ENCODE measurements at regions not wholly inside any gene's neighbourhood (a gene's known extent, or its start where the extent isn't known, plus 50 kb on each side); places are given as distances from the start of the nearest gene placed in this dataset.

- Histone ChIP-seq H3K36me3 (no peaks in the 10 kb centered on the region), H3K27ac (no peak overlapping the region), H3K27me3 (no peaks in the 10 kb centered on the region), H3K9me3 (peaks cover 0 to 49% (median 0%) of the 10 kb centered on the region in 4 donors), H3K4me1 (no peaks in the 10 kb centered on the region), H3K4me3 (no peak overlapping the region)
- 80 to 84% methylated on average over 9 of the region's 9 CpGs for WGBS, 2 donors
- DNase-seq (ENCODE audit: low spot score in 2 of 2): no peak
- TF ChIP-seq POLR2A (IDR thresholded peaks at IDR 0.05) (no peak), CTCF (IDR thresholded peaks at IDR 0.05) (no peak), EP300 (IDR thresholded peaks at IDR 0.05) (no peak)
Observed at GRCh38 chr19:56894626-56895025, 54.1 kb upstream of the PEG3 start.

GRCh38 chr19:56896095-56896494, 55.6 kb upstream of the PEG3 start:
- Histone ChIP-seq H3K27me3 (no peaks in the 10 kb centered on the region), H3K27ac (no peak overlapping the region), H3K4me3 (no peak overlapping the region), H3K9me3 (peaks cover 0 to 48% (median 0%) of the 10 kb centered on the region in 4 donors), H3K36me3 (no peaks in the 10 kb centered on the region), H3K4me1 (no peaks in the 10 kb centered on the region)
- 83 to 84% methylated on average over 3 of the region's 3 CpGs for WGBS, 2 donors
- DNase-seq (ENCODE audit: low spot score in 2 of 2): no peak
- TF ChIP-seq CTCF (IDR thresholded peaks at IDR 0.05): no peak
- no peak for TF ChIP-seq EP300 (IDR thresholded peaks at IDR 0.05)
- TF ChIP-seq POLR2A (IDR thresholded peaks at IDR 0.05): no peak

GRCh38 chr19:56899943-56900342, 59.4 kb upstream of the PEG3 start:
- no peak for DNase-seq (ENCODE audit: low spot score in 2 of 2)
- Histone ChIP-seq H3K27me3 (no peaks in the 10 kb centered on the region), H3K4me3 (no peak overlapping the region), H3K36me3 (no peaks in the 10 kb centered on the region), H3K9me3 (peaks cover 0 to 52% (median 0%) of the 10 kb centered on the region in 4 donors), H3K4me1 (no peaks in the 10 kb centered on the region), H3K27ac (no peak overlapping the region)
- WGBS, 2 donors: 82 to 85% methylated on average over 6 of the region's 6 CpGs
- TF ChIP-seq CTCF (IDR thresholded peaks at IDR 0.05): no peak

GRCh38 chr19:56900573-56901097, 60.1 kb upstream of the PEG3 start:
- H3K4me1 ChIP-seq: no peaks in the 10 kb centered on the region
- TF ChIP-seq POLR2A (IDR thresholded peaks at IDR 0.05) (no peak), CTCF (IDR thresholded peaks at IDR 0.05) (no peak), EP300 (IDR thresholded peaks at IDR 0.05) (no peak)
- WGBS, 2 donors: 29 to 33% methylated on average over 12 of the region's 12 CpGs

GRCh38 chr19:56905631-56906150, 65.2 kb upstream of the PEG3 start:
- no peak for TF ChIP-seq CTCF (IDR thresholded peaks at IDR 0.05)
- TF ChIP-seq EP300 (IDR thresholded peaks at IDR 0.05): no peak
- TF ChIP-seq POLR2A (IDR thresholded peaks at IDR 0.05): no peak
- H3K27ac ChIP-seq: no peak overlapping the region
- 48 to 66% methylated on average over 6 of the region's 6 CpGs for WGBS, 2 donors
- no peak overlapping the region for H3K4me3 ChIP-seq
- H3K36me3 ChIP-seq: no peaks in the 10 kb centered on the region
- H3K27me3 ChIP-seq: no peaks in the 10 kb centered on the region
- no peak for DNase-seq (ENCODE audit: low spot score in 2 of 2)
- H3K4me1 ChIP-seq: no peaks in the 10 kb centered on the region
- H3K9me3 ChIP-seq: peaks cover 0 to 48% (median 0%) of the 10 kb centered on the region in 4 donors

More at GRCh38 chr19:56900573-56901097, 60.1 kb upstream of the PEG3 start:
- H3K36me3 ChIP-seq: no peaks in the 10 kb centered on the region
- no peak overlapping the region for H3K27ac ChIP-seq
- peaks cover 0 to 57% (median 0%) of the 10 kb centered on the region in 4 donors for H3K9me3 ChIP-seq
- no peak overlapping the region for H3K4me3 ChIP-seq
- no peak for DNase-seq (ENCODE audit: low spot score in 2 of 2)
- H3K27me3 ChIP-seq: no peaks in the 10 kb centered on the region

Data from tibial nerve (tissue), 4 donors.